ENCODE measurements at regions not wholly inside any gene's neighbourhood (a gene's known extent, or its start where the extent isn't known, plus 50 kb on each side); places are given as distances from the start of the nearest gene placed in this dataset.

- no peak overlapping the region for H3K4me3 ChIP-seq
- no peaks in the 10 kb centered on the region for H3K9me3 ChIP-seq
- ATAC-seq (no peak), DNase-seq (no peak)
- H3K27ac ChIP-seq, result no peak overlapping the region
- TF ChIP-seq POLR2A (IDR thresholded peaks at IDR 0.05), result no peak
- TF ChIP-seq, protein P1, sequence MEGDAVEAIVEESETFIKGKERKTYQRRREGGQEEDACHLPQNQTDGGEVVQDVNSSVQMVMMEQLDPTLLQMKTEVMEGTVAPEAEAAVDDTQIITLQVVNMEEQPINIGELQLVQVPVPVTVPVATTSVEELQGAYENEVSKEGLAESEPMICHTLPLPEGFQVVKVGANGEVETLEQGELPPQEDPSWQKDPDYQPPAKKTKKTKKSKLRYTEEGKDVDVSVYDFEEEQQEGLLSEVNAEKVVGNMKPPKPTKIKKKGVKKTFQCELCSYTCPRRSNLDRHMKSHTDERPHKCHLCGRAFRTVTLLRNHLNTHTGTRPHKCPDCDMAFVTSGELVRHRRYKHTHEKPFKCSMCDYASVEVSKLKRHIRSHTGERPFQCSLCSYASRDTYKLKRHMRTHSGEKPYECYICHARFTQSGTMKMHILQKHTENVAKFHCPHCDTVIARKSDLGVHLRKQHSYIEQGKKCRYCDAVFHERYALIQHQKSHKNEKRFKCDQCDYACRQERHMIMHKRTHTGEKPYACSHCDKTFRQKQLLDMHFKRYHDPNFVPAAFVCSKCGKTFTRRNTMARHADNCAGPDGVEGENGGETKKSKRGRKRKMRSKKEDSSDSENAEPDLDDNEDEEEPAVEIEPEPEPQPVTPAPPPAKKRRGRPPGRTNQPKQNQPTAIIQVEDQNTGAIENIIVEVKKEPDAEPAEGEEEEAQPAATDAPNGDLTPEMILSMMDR (IDR thresholded peaks at IDR 0.05 in 4 of 5, conservative IDR thresholded peaks at IDR 0.05 in 1 of 5), result no peak
- no peaks in the 10 kb centered on the region for H3K27me3 ChIP-seq
- H3K36me3 ChIP-seq, result no peaks in the 10 kb centered on the region
- in situ Hi-C loops (cut with MboI; ENCODE audit: low sequenced_read_pairs in 4 of 4) (no loop called here), intact Hi-C loops (cut with DNase I; ENCODE audit: low total_unique reads) (no loop called here)
- no peaks in the 10 kb centered on the region for H3K4me1 ChIP-seq
These were observed 423.8 kb upstream of the SMARCA2 start for GRCh38 chr9:1591310-1591709.

DNA sequence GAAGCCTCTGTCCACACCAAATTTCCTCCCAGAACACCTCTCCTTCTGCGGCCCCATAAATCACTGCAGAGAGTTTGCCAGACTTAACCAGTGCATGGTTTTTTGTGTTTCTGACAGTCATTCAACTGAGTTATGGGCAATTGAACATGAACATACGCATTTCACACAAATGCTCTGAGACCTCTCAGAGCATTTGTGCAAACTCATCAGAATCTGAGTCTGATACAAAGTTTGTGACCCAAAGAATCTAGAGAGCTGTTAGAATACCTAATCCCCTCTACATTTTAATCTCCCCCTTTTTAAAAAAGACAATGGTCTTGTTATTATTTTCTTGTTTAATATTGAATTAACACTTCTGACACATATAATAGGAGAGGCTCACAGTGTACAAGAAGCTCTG, 416.9 kb upstream of the SMARCA2 start:
- ATAC-seq, result no peak
- intact Hi-C loops (cut with DNase I; ENCODE audit: low total_unique reads) (no loop called here), in situ Hi-C loops (cut with MboI; ENCODE audit: low sequenced_read_pairs in 4 of 4) (no loop called here)
- Histone ChIP-seq H3K9me3 (no peaks in the 10 kb centered on the region), H3K36me3 (no peaks in the 10 kb centered on the region), H3K27me3 (no peaks in the 10 kb centered on the region), H3K4me3 (no peak overlapping the region), H3K27ac (no peak overlapping the region), H3K4me1 (no peaks in the 10 kb centered on the region)
- DNase-seq, result no peak
- TF ChIP-seq, protein P1 (IDR thresholded peaks at IDR 0.05 in 4 of 5, conservative IDR thresholded peaks at IDR 0.05 in 1 of 5), result no peak
- TF ChIP-seq POLR2A (IDR thresholded peaks at IDR 0.05), result no peak

DNA sequence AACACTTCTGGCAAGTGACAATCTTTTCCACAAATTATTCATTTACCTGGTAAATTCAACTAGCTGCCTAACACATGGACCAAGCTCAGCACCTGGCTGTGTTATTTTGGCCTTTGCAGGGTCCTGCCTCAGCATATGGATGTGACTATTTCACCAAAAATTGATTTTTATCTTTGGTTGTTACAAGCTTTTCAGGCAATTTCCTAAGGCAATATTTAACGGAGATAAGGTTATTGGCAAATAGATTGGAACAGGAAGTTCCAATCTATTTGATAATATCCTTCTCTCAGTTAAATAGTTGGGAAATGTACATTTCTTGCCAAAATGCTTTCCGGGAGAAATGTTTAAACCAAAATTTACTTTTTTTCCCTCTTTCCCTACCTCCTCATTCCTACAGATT, 415.2 kb upstream of the SMARCA2 start:
- H3K27me3 ChIP-seq, result no peaks in the 10 kb centered on the region
- intact Hi-C loops (cut with DNase I; ENCODE audit: low total_unique reads), result no loop called here
- no peaks in the 10 kb centered on the region for H3K36me3 ChIP-seq
- no peak for DNase-seq
- ATAC-seq, result no peak
- in situ Hi-C loops (cut with MboI; ENCODE audit: low sequenced_read_pairs in 4 of 4), result no loop called here
- H3K9me3 ChIP-seq, result no peaks in the 10 kb centered on the region
- TF ChIP-seq POLR2A (IDR thresholded peaks at IDR 0.05), result no peak
- TF ChIP-seq, protein P1 (IDR thresholded peaks at IDR 0.05 in 4 of 5, conservative IDR thresholded peaks at IDR 0.05 in 1 of 5), result no peak
- H3K4me3 ChIP-seq, result no peak overlapping the region
- H3K4me1 ChIP-seq, result no peaks in the 10 kb centered on the region
- H3K27ac ChIP-seq, result no peak overlapping the region

DNA sequence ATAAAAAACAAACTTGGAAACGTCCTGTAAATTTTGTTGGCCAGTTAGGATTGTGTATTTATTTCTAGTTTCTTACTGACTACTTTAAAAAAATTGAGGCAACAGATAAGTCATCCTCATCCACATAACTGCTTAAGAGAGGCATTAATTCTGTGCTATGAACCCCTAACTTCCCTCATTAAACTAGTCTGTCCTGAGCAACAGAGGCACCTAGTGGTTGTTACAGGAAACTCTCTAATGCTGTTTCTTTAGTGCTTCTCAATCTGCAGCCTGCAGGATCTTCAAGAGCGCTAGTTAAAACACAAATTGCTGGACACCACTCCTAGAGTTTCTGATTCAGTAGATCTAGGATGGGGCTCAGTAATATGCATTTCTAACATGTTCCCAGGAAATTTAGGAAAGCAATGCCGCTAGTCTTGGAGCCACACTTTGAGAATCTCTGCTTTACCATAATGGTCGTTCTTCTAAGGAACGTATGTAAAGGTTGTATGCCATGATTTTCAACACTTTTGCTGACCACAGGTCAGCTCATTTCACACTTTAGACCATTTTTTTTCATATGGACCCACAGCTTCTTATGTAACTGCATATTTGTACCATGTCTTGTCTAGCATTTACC, 410.1 kb upstream of the SMARCA2 start:
- H3K4me1 ChIP-seq, result no peaks in the 10 kb centered on the region
- in situ Hi-C loops (cut with MboI; ENCODE audit: low sequenced_read_pairs in 4 of 4), result no loop called here
- ATAC-seq, result no peak
- H3K27ac ChIP-seq, result no peak overlapping the region
- H3K27me3 ChIP-seq, result no peaks in the 10 kb centered on the region
- TF ChIP-seq, protein P1 (IDR thresholded peaks at IDR 0.05 in 4 of 5, conservative IDR thresholded peaks at IDR 0.05 in 1 of 5), result no peak
- no peak for TF ChIP-seq POLR2A (IDR thresholded peaks at IDR 0.05)
- no peaks in the 10 kb centered on the region for H3K9me3 ChIP-seq
- intact Hi-C loops (cut with DNase I; ENCODE audit: low total_unique reads), result no loop called here
- no peak for DNase-seq
- no peak overlapping the region for H3K4me3 ChIP-seq
- no peaks in the 10 kb centered on the region for H3K36me3 ChIP-seq

- in situ Hi-C loops (cut with MboI; ENCODE audit: low sequenced_read_pairs in 4 of 4) (no loop called here), intact Hi-C loops (cut with DNase I; ENCODE audit: low total_unique reads) (no loop called here)
- Histone ChIP-seq H3K4me1 (no peaks in the 10 kb centered on the region), H3K27ac (no peak overlapping the region), H3K9me3 (no peaks in the 10 kb centered on the region), H3K36me3 (no peaks in the 10 kb centered on the region), H3K4me3 (no peak overlapping the region), H3K27me3 (no peaks in the 10 kb centered on the region)
- no peak for TF ChIP-seq POLR2A (IDR thresholded peaks at IDR 0.05)
- TF ChIP-seq, protein P1 (IDR thresholded peaks at IDR 0.05 in 4 of 5, conservative IDR thresholded peaks at IDR 0.05 in 1 of 5), result no peak
- DNase-seq, result no peak
- ATAC-seq, result no peak
These were observed 408.9 kb upstream of the SMARCA2 start for GRCh38 chr9:1606253-1606652.
